HG02623 (cell line): ENCODE measurements at regions not wholly inside any gene's neighbourhood (a gene's known extent, or its start where the extent isn't known, plus 50 kb on each side); places are given as distances from the start of the nearest gene placed in this dataset.
A peak's percentile ranks its signal among the peaks of the same experiment; 100 is the strongest.
"Not testable (repeated sequence)": the region's sequence is repeated elsewhere in the genome, so short reads cannot be mapped to it uniquely, and the experiment has no call there.

ENCODE experiments used
- ATAC-seq: cut with Tn5 transposase; IDR thresholded peaks from one replicate; pipeline ENCODE4 v1.9.1; 2021; ENCODE audit warnings: moderate library complexity; ENCODE audit not compliant: unreplicated experiment

DNA sequence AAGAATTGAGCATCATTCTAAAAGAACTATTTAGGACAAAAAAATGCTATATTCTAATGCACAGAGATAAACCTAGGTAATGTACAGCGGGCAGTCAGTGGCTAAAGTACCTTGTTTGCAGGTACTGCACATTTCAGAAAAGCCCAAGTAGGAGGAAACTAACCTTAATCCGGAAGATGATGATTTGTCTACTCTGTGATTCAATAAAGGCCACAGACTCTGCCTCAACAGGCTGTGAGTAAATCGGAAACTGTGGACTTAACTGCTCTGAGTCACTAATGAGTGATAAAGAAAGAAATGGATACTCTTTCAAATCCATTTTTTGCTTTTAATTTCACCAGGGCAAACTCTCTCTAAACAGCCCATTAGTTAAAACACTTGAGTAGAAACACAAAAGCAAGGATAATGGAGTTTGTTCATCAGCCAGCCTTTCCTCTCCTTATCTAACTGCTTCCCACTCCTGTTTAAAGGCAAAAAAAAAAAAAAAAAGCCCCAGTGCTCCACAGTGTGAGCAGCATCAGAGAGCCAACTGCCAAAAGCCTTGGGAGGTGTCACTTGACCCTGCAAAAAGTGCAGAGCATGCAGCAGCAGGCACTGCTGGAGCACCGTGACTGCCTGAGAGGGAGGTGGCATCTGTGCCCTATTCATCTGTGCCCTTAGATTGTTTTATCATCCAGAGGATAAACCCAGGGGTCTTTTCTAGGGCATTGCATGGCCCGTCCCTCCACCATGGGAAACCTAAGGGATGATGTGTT lies 187.7 kb downstream of the SATB1 start:
- ATAC-seq, result peak; percentile 87

DNA sequence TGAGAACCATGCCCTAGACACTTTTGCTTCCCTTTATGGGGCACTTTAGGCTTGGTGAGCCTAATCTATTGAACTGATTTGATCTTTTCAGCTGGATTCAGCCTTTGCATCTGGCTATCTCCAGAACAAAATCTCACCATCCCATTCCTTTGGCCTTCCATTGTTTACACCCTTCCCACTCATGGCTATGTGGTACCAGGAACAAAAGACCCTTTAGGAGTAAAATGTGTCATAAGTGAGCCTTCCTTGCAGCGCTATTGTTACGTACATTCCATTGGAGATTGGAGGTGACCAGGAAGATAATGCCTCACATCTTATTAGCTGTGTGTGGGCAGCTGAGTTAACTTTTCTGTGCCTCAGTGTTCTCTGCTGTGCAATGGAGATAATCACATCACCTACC lies 188.4 kb downstream of the SATB1 start:
- ATAC-seq, result no peak

DNA sequence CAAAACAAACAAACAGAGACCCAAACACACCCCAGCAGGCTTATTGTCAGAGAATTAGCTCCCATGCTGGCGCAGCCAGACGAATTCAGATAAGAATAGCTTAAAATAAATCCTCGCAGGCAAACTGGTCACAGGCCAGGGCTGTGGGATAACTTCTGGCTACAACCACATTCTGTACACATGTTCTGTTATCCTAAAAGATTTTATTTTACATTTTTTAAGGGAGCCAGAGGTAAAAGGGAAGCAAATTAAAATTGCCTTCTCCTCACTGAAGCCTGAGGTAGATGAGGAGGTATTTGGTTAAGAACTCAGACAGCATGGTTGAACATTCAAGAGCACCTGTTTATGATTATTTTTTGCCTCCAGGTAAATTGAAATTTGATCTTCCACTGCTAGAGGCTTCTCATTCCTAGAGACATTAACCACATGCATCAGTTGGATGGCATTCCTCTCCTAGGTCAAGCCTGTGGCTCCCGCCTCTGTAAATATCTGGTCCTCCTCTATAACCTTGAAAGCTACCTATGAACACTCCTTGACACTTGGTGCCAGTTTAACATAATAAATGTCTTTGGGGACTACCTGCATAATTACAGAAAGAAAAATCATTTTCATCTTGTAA lies 190.3 kb downstream of the SATB1 start:
- no peak for ATAC-seq

DNA sequence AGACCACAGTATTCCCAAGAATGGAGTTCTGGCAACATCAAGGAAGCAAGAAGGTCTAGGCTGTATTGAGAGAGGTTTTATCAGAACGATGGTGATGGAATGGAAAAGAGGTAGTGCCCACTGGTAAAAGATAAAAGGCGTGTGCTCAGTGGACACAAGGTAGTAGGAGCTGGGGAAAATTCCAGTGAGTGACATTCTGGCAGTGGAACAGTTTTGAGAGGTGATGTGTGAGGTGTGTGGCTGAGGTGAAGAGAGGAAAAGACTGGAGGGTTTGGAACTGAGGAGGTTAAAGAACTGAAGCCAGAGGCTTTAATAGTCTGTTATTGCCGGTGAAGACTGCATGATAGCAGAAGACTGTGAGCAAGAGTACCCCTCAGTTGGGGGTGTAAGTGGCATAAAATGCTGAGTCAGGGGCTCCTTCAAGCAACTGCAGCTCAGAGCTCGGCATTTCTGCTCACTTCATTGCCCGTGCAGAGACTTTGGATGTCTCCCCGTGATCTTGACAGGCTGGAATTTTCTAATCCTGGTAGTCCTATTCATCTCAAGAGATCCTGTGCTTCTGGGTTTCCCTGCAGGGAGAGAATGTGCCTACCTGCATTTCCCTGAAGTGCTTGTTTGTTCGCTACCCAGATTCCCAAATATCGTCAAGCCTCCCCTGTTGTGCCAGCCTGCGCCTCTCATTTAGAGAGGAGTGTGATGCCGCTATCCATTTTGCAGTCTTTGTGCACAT lies 191.0 kb downstream of the SATB1 start:
- no peak for ATAC-seq

DNA sequence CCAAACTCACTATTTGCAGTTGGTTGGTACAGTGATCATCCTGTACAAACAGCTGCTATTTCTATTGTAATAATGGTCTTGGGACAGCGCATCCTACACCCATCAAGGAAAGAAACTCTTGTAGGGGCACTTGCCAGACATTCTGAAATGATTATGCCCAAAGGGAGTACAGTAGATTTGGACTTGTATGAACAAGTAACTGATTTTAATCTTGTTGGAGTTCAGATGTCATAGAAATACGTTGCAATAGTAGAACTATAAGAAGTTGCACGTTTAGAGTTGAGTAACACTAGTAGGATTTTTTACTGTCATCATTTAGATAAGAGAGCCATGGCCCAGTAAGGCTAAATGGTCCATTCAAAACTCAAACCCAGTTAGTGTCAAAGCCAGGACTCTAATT lies 192.8 kb downstream of the SATB1 start:
- no peak for ATAC-seq

DNA sequence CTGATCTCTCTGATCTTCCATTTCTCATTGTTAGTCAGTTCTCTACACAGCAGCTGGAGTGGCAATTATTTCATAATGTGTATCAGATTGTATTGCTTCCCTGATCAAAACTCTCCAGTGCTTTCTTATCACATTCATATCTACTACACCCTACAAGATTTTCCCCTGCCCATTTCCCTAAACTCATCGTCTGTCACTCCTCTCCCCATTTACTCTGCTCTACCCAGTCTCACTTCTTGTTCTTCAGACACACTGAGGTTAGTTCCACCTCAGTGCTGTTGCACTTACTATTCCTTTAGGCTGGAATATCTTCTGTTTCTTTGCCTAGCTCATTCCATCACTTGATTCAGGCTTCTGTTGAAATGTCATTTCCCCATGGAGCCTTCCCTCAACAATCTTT lies 197.1 kb downstream of the SATB1 start:
- ATAC-seq, result no peak

DNA sequence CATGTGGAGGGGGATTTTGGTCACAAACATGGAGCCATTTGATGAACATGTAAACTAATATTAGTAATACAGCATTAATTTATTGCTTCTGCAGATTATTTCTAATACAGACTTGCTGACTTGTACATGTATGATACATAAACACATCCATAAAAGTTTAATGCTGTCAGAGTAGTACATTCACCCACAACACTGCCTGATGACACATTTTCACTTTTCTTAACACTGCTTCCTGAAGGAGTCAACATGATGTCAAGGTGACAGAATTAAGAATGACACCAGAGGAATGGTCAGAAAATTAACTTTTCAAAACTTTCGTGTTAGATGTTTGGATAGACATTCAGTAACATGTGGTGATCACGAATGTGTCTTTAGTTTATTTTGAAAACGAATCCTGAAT lies 199.4 kb downstream of the SATB1 start:
- no peak for ATAC-seq

DNA sequence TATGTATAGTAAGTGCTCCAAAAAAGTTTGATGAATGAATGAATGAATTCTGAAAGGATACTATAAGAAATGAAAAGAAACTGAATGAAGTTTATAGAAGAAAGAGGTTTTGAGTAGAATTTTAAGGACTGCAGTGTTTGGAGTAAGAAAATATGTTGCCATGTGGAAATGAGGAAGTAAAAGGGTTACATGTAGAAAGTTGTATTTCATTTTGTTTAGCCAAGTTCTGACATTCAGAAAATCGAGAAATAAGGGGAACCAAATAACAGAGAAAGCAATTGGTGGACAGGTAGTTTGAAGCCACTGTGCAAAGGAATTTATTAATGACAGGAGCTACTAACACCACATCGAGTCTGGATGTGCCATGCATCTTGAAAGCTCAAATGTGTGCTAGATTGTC lies 200.7 kb downstream of the SATB1 start:
- ATAC-seq, result no peak

DNA sequence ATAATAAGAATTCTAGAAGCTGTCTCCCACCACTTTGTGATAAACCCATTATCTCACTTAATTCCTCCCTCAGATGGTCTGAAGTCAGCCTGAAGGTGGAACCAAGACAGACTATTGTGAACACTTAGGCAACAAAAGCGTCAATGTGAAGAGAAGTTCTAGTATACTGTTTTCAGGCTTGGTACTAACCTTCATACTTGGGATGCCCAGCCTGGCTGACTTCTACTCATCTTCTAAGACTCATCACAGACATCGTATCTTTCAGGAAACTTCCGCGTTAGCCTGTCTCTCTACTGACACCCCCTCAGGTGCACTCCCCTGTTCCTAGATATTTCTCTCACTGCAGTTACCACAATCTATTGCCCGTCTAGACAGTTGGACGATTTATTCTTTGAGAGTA lies 201.2 kb downstream of the SATB1 start:
- ATAC-seq, result peak; percentile 27

DNA sequence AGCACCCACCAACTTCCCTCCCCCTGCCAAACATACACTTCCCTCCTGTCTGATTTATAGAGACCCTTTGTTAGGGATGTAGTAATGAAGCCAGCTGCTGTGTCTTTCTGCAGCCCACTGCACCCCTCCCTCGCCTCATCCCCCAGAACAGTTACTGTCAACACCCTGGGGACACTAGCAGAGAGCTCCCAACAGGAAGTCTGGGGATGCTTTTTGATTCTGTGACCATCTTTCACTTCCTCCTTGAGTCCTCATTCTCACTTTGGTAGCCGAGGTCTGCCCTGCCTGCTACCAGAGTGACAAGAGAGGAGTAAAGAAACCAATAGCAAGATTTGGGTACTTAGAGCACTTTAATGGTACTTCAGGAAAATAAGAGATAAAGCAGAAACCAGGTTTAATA lies 201.6 kb downstream of the SATB1 start:
- ATAC-seq, result peak; percentile 99

DNA sequence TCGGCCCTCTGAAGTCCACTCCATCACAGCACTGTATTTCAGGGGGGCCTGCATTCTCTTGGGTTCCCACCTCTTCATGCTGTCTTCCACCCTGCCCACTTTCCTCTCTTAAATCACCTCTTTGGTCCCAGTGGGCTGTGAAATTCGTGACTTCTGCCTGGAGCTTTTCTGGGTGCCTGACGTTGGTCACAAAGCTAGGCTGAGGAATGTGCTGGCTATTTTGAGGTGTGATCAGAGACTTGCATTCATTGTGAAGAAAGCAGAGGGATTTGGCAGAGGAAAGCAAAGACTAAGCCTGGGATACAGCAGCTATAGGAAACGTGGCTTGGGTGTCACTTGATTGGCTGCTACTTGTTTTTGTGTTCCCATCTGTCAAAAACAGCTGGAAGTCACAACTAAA lies 202.5 kb downstream of the SATB1 start:
- no peak for ATAC-seq

DNA sequence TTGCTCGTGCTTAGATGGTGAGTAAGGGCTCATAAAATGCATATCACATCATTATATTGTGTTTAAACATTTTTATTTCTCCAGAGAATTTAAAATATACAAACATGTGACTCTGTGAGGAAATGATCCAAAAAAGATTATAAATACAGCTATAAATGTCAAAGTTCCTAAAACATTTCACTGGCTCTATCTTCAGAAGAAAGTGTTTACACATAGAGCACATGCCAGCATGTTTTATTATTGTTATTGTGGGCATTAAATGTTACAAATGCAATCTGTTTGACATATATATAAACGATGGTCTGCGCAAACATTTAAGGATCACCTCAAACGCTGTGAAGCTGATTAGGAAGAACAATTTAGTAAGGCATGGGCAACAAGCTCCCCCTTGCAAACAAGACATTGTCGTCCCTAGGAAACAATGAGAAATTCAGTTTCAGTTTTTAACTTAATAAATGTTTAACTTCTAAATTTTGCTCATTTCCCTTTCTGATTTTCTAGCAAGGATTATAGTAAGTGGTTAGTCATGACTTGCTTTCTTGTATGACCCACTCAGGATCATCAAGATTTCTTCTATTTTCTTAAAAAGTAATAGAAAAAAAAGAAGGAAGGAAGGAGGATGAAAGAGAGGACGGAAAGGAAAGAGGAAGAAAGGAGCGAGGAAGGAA lies 207.5 kb downstream of the SATB1 start:
- no peak for ATAC-seq

DNA sequence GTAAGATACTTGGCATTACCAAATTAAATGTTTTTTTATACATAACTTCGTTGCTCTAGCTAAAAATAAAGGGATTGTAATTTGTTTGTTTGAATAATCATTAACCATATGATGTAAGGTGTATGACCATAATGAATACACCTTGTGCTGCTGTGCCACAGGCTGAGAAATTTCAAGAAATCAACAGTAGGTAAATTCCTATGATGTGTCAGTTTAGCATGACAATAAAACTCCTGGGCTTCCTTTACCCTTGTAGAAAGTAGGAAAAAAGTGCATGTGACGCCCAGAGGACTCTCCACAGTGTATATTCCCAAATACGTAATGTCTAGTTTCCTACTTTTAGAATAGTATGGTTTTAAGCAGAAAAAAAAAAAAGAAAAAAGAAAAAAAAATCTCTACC lies 208.1 kb downstream of the SATB1 start:
- no peak for ATAC-seq

DNA sequence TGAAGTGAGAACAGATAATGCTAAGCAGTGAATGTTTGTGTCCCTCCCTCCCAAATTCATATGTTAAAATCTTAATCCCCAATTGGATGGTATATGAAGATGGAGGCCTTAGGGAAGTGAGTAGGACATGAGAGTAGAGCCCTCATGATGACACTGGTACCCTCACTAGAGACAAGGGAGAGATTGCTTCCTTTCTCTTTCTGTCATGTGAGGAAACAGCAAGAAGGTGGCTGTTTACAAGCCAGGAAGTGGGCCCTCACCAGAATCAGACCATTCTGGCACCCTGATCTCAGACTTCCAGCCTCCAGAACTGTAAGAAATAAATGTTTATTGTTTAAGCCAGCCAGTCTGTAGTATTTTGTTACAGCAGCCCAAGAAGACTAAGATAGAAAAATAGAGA lies 209.5 kb downstream of the SATB1 start:
- no peak for ATAC-seq

DNA sequence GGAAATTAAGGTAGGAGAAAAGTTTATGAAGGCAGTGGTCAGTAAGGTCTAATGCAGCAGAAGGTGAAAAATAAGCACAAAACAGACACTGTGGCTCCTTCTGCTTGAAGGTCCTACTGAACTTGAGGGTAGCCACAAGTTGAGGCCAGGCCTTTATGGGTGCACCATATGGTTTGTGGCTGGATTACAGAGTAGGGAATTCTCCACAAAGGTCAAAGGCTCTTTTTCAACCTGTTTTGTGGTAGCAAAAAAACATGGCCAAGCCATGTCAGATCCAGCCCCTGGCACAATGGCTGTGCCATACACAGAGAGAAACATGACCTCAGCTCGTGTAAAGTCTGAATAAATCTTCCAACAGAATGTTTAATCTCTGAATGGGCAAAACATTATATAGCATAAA lies 214.0 kb downstream of the SATB1 start:
- ATAC-seq, result no peak

DNA sequence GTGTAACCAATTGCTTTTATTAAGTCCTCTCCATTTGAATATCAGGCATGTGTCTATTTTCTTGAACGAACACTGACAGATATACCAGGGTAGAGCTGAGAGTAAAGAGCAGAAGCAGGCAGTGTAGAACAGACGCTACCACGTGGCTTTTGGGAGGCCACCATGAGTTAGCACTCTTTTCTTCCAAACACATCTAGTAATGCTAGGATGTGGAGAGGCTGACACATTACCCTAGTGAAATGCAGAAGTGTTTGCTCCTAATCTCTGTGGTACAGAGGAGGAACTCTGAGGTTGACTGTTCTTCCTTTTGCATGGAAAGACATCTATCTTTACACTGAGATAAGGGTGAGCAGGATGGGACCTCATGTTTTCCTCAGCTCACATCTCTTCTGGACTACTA lies 216.3 kb downstream of the SATB1 start:
- ATAC-seq, result no peak

DNA sequence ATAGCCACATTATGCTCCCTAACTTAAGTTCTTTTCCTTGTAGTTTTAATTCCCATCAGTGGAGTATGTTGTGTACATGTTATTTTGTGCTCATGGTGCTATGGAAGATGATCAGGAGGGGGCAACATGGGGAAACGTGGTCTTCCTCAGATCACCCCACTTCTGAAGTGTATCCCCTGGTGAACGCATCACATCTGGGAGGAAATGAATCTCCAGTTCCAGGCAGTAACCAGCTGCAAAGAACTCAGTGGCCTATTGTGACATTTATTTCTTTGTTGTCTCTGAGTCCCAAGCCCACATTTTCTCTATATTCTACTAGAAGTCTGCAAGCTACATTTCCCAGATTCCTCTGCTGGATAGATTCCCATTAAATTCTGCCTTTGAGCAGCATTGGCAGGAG lies 217.0 kb downstream of the SATB1 start:
- no peak for ATAC-seq

DNA sequence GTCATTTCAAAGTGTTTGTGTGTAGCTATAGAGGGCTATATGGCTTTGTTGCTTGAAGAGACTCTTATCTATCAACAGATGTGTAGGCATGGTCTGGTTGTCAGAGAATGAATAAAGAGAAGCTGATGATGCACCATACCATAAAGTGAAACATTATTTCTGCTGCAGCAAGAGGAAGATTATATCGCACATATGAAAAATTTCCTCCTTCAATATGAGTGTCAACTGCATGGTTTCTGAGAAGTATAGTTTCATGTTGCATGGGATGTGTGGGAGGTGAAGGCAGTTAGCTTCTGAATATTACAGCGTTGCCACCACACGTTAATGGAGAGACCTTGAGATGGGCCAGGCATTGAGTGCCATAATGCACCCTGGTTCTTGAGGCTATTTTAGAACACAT lies 217.9 kb downstream of the SATB1 start:
- ATAC-seq, result no peak

DNA sequence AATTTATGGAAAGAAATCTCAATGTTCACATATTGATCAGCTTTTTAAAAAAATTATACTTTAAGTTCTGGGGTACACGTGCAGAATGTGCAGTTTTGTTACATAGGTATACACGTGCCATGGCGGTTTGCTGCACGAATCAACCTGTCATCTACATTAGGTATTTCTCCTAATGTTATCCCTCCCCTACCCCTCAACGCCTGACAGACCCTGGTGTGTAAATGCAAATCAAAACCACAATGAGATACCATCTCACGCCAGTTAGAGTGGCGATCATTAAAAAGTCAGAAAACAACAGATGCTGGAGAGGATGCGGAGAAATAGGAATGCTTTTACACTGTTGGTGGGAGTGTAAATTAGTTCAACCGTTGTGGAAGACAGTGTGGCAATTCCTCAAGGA lies 219.4 kb downstream of the SATB1 start:
- ATAC-seq, result not testable (repeated sequence)

DNA sequence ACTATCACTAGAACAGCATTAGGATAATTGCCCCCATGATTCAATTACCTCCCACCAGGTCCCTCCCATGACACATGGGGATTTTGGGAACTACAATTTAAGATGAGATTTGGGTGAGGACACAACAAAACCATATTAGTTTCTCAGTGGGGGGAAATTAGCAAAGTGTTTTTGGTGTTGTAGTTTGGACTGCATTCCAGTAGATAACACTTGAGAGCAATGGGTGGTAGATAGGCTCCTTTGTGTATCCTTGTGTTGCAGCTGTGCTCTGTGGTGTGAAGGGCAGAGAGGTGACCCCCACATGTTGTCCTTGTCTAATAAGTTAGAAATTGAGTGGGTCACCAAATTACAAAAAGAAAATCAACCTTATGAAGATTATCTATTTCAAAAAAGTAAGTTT lies 223.8 kb downstream of the SATB1 start:
- no peak for ATAC-seq

DNA sequence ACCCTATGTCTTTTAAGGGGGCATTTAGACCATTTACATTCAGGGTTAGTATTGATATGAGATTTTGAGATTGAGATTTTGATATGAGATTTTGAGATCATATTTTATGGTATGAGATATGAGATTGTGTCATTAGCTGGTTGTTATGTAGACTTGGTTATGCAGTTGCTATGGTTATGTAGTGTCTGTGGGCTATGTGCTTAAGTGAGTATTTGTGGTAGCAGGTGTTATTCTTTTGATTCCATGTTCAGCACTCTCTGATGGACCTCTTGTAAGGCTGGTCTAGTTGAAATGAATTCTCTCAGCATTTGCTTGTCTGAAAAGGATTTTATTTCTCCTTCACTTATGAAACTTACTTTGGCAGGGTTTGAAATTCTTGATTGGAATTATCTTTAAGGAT lies 225.4 kb downstream of the SATB1 start:
- no peak for ATAC-seq

DNA sequence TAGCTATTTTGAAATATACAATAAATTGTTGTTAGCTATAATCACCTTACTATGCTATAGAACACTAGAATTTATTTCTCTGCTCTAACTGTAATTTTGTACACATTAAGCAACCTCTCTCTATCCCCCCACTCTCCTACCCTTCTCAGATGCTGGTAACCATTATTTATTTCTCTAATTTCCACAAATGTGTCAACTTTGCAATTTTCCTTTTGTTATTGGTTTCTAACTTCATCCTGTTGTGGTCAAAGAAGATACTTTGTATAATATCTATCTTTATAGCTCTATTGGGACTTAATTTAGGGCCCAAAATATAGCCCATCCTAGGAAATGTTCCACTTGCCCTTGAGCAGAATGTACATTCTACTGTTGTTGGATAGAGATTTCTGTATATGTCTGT lies 229.3 kb downstream of the SATB1 start:
- ATAC-seq, result no peak
